Stimulated activated CD4-positive, alpha-beta T cell treated with anti-CD3 and anti-CD28 coated beads, TNF-alpha, amount 100 ng/mL, for 4 hours (primary cell): ENCODE measurements at regions not wholly inside any gene's neighbourhood (a gene's known extent, or its start where the extent isn't known, plus 50 kb on each side); places are given as distances from the start of the nearest gene placed in this dataset.
"Not testable (repeated sequence)": the region's sequence is repeated elsewhere in the genome, so short reads cannot be mapped to it uniquely, and the experiment has no call there.

ENCODE experiments used
- DNase-seq, 3 experiments: peaks; one replicate each; pipeline ENCODE4 v3.0.0-alpha.2; 2020; ENCODE audit warnings: low read depth in 3 of 3

- no peak for DNase-seq
These were observed 75.4 kb upstream of the ZNF217 start for GRCh38 chr20:53668992-53669391.

GRCh38 chr20:53666144-53666543 lies 72.5 kb upstream of the ZNF217 start:
- no peak for DNase-seq

GRCh38 chr20:53664121-53664520 lies 70.5 kb upstream of the ZNF217 start:
- no peak for DNase-seq

- not testable (repeated sequence) for DNase-seq
These were observed 69.9 kb upstream of the ZNF217 start for GRCh38 chr20:53663521-53663920.

- no peak for DNase-seq
These were observed 69.0 kb upstream of the ZNF217 start for GRCh38 chr20:53662595-53662994.

GRCh38 chr20:53660947-53661381 lies 67.3 kb upstream of the ZNF217 start:
- DNase-seq = no peak

- peak; percentile 26 to 29 (median 28) for DNase-seq
These were observed 66.7 kb upstream of the ZNF217 start for GRCh38 chr20:53660078-53660909.

- DNase-seq = no peak
These were observed 65.3 kb upstream of the ZNF217 start for GRCh38 chr20:53658973-53659372.

- DNase-seq = no peak
These were observed 64.7 kb upstream of the ZNF217 start for GRCh38 chr20:53658322-53658721.

GRCh38 chr20:53657732-53658131 lies 64.1 kb upstream of the ZNF217 start:
- DNase-seq = no peak

- DNase-seq = no peak
These were observed 63.6 kb upstream of the ZNF217 start for GRCh38 chr20:53657279-53657678.

GRCh38 chr20:53656293-53657202 lies 62.9 kb upstream of the ZNF217 start:
- no peak for DNase-seq

GRCh38 chr20:53655625-53656292 lies 62.1 kb upstream of the ZNF217 start:
- DNase-seq = no peak

GRCh38 chr20:53654932-53655624 lies 61.4 kb upstream of the ZNF217 start:
- no peak for DNase-seq

- DNase-seq = not testable (repeated sequence)
These were observed 60.9 kb upstream of the ZNF217 start for GRCh38 chr20:53654521-53654920.

GRCh38 chr20:53652859-53653517 lies 59.3 kb upstream of the ZNF217 start:
- DNase-seq = no peak

- no peak for DNase-seq
These were observed 58.6 kb upstream of the ZNF217 start for GRCh38 chr20:53652090-53652858.

GRCh38 chr20:53649493-53649892 lies 55.9 kb upstream of the ZNF217 start:
- not testable (repeated sequence) for DNase-seq

- DNase-seq = no peak
These were observed 53.7 kb upstream of the ZNF217 start for GRCh38 chr20:53647286-53647821.

GRCh38 chr20:53646550-53646949 lies 52.9 kb upstream of the ZNF217 start:
- no peak for DNase-seq
